ENCODE measurements at regions not wholly inside any gene's neighbourhood (a gene's known extent, or its start where the extent isn't known, plus 50 kb on each side); places are given as distances from the start of the nearest gene placed in this dataset.
"Not testable (repeated sequence)": the region's sequence is repeated elsewhere in the genome, so short reads cannot be mapped to it uniquely, and the experiment has no call there.

DNA sequence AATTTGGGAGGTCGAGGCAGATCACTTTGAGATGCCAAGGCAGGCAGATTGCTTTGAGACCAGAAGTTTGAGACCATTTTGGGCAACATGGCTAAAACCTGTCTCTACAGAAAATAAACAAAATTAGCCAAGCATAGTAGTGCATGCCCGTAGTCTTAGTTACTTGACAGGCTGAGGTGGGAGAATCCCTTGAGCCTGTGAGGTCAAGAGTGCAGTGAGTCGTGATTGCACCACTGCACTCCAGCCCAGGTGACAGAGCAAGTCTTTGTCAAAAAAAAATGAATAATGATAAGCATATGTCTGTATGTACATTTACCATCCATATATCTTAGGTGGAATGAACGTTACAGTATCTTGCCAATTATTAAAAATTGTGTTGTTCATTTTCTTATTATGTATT, 2447.7 kb downstream of the PCDH9 start:
- DNase-seq (ENCODE audit: low read depth) = no peak

DNA sequence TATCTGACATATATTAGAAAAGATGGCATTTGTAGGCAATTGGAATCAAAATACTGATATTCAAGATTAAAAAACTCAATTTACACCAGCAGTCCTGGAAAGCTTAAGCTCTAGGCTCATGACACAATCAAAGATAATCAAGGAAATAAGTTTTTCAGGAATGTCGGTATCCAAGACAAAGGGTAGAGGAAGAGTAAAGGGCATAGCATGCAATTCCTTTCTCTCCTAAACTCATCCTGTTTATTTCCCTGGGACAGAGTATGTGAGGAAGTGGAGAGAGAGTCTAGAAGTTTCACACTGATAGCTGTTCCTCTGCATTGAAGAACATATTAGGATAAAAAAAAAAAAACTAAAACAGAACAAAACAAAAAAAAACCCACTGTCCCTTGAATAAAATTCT, 2452.1 kb downstream of the PCDH9 start:
- no peak for DNase-seq (ENCODE audit: low read depth)

DNA sequence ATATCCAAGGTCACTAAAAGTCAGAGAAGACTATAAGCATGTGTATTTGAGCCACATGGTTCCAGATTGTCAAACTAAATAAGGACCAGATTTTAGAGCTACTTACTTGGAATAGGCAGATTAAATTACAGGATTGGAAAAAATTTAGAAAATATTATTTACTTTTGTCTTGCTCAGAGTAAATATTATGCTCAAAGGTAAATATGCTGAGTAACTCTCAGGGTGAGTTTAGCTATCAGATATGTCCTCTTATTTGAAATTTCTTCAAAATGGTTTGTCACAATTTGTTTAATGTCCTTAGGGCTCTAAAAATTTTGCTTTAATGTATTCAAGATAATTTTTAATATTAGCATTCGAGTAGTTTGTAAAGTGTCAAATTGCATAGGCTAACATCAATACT, 2455.2 kb downstream of the PCDH9 start:
- DNase-seq (ENCODE audit: low read depth) = no peak

- DNase-seq (ENCODE audit: low read depth) = no peak
These were observed 2459.4 kb downstream of the PCDH9 start for GRCh38 chr13:64770743-64771142.

DNA sequence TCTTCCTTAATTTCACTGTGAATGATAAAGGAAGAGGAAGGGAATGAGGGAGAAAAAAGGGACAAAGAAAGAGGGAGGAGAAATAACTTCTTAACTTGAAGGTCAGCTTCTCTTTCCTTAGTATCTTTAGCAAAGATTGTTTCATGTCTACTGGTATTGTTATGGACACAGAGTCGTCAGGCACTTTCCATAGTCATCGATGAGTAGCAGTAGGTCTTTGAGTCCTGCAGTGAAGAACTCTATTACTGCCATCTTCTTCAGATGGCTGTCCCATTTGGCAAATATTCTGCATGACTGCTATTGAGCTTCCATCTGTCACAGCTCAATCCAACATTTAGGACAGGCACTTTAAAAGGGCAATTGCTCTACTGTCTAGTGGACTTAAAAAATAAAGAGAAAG, 2463.1 kb downstream of the PCDH9 start:
- DNase-seq (ENCODE audit: low read depth) = no peak

GRCh38 chr13:64765636-64766035, 2464.5 kb downstream of the PCDH9 start:
- no peak for DNase-seq (ENCODE audit: low read depth)

GRCh38 chr13:64758521-64759244, 2471.5 kb downstream of the PCDH9 start:
- no peak for DNase-seq (ENCODE audit: low read depth)

DNA sequence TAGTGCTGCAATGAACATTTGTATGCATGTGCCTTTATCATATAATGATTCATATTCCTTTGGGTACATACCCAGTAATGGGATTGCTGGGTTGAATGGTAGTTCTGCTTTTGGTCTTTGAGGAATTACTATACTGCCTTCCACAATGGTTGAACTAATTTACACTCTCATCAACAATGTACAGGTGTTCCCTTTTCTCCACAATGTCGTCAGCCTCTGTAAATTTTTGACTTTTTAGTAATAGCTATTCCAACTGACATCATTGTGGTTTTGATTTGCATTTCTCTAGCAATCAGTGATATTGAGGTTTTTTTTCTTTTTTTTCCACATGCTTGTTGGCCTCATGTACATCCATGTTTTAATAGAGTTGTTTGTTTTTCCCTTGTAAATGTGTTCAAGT, 2473.5 kb downstream of the PCDH9 start:
- DNase-seq (ENCODE audit: low read depth) = no peak

DNA sequence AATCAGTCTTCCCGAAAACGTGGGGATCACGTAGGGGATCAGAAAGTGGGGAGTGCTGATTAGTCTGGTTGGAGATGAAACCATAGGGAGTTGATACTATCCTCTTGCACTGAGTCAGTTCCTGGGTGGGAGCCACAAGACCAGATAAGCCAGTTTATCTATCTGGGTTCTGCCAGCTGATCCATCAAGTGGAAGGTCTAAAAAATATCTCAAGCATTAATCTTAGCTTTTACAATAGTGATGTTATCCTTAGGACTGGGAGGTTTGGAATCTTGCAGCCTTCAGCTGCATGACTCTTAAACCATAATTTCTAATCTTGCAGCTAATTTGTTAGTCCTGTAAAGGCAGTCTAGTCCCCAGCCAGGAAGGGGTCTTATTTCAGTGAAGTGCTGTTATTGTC, 2474.2 kb downstream of the PCDH9 start:
- DNase-seq (ENCODE audit: low read depth) = no peak

- no peak for DNase-seq (ENCODE audit: low read depth)
These were observed 2476.7 kb downstream of the PCDH9 start for GRCh38 chr13:64753233-64754000.

- DNase-seq (ENCODE audit: low read depth) = no peak
These were observed 2480.8 kb downstream of the PCDH9 start for GRCh38 chr13:64749301-64749700.

GRCh38 chr13:64746845-64747244, 2483.3 kb downstream of the PCDH9 start:
- DNase-seq (ENCODE audit: low read depth) = no peak

GRCh38 chr13:64740493-64740892, 2489.6 kb downstream of the PCDH9 start:
- DNase-seq (ENCODE audit: low read depth) = no peak

DNA sequence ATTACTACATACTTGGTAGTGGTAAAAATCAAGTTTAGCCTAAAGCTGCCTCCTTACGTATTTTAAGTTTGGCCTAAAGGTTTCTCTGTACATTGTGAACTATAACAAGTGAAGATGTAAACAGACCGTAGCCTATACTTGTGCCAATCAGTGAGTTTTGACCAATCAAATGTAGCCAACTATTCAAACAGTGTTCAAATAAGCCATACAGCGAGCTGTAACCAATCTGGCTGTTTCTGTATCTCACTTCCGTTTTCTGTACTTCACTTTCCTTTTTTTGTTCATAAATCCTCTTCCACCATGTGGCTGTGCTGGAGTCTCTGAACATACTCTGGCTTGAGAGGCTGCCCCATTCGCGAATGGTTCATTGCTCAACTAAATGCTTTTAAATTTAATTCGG, 2504.6 kb downstream of the PCDH9 start:
- no peak for DNase-seq (ENCODE audit: low read depth)

- DNase-seq (ENCODE audit: low read depth) = peak; percentile 94
These were observed 2506.4 kb downstream of the PCDH9 start for GRCh38 chr13:64723724-64724123.

DNA sequence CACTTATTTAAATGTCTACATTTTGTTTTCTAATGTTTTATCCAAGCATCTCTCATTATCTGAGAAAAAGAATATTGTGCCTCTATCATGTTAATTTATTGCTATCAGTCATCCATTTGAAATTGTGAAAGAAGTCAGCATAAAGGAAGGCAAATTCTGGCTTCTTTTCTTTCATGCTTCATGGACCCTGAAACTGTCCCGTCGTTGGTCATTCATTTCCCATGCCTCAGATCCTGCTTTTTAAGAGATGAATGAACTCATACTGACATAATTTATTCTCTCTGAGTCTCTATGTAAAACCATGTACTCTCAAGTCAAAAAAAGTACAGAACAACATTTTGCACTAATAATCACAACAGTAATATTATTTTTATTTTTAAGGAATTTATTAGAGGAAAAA, 2512.0 kb downstream of the PCDH9 start:
- peak; percentile 77 for DNase-seq (ENCODE audit: low read depth)

GRCh38 chr13:64716936-64717335, 2513.2 kb downstream of the PCDH9 start:
- DNase-seq (ENCODE audit: low read depth) = no peak

GRCh38 chr13:64709079-64709478, 2521.1 kb downstream of the PCDH9 start:
- DNase-seq (ENCODE audit: low read depth) = no peak

DNA sequence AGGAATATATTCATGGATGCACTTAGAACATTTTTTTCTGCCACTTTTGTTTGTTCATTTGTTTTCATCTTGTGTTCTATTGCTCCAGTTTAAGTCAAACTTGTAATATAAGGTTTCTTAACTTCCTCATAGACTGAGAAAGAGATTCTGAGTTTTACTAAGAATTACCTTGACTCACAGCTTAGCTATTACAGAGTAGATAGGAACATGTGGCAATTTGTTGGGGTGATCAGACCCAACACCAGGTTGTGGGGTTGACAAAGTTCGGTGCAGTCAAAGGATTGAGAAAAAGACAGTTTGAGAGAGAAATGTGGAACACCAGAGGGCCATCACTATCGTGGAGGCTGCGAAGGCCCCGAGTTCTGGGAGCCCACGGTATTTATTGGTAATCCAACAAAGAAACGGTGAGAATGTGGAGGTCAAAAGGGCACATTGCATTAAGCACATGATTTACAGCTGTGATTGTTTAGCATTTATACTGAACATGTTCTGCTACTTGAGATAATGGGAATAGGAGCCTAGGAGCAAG, 2526.0 kb downstream of the PCDH9 start:
- peak; percentile 14 for DNase-seq (ENCODE audit: low read depth)

DNA sequence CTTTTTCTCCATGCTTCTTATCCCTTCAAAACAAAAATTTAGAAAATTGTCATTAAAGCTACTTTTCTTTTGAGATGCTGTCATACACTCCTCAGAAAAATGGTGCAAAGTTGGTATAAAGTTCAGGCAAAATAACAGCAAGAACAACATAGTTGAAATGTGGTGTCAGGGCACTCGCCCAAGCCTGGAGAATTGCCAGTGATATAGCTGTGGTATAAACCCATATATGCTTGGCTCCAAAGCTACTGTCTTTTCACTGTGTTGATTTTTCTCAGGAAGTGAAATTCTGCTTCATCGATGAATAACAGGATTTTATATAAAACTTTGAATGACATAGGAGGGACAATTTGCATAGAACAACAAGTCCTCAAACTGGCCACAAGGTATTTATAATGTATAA, 2532.9 kb downstream of the PCDH9 start:
- DNase-seq (ENCODE audit: low read depth) = no peak

DNA sequence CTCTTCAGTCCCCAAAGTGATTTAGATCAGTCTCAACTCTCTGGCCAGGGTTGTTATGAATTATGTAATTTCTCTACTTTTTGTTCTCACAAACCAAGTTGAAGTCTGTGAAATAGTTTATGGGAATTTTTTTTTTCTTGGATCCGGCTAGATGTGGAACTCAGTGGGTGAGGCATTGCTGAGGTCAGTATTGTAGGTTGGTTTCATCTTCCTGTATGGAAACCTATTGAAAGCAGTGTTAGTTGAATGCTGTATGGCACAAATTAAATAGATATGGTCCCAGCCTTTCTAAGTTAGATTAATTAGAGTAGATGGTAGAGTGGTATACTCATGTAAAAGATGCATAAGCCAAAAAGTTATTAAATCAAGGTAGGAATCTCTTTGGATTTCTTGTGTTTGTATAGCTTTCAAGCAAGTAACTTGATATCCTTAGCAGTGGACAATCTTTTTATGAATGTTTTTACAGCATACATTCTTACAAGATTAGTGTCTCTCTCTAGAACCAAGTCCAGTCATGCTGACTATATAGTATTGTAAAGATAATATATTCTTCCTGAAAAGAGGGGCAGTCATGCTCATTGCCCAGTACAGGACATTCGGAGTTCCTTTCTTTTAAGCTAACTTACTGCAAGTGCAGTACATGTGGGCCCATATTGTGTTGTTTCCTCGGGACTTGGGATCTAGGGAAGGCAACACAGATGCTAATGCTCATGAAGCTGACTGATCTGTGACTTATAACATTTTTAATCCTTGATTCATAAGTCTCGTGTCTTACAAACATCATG, 2541.1 kb downstream of the PCDH9 start:
- no peak for DNase-seq (ENCODE audit: low read depth)

DNA sequence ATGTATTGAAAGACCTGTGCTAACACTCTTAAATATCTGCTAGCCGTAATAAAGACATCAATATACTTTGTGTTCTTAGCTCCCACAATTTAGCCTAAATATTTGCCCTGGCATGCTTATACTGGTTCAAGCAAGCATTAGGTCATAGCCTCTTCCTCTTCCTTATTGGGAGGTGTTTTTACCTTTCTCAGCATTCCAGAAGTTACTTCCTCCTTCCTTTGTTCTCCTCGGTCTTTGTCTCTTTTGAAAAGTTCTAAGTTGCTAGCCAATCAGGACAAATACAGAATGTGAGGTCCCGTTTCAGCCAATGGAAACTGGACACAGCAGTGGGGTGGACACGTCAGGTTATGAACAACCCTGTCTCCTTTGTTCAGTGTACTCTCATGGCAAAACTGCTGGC, 2543.6 kb downstream of the PCDH9 start:
- DNase-seq (ENCODE audit: low read depth) = not testable (repeated sequence)

All from renal cortical epithelial cell (primary cell).